OCI-LY1 (cell line): ENCODE measurements at regions not wholly inside any gene's neighbourhood (a gene's known extent, or its start where the extent isn't known, plus 50 kb on each side); places are given as distances from the start of the nearest gene placed in this dataset.

Experiments
- H2AFZ ChIP-seq: fragments of 200-600 bp; sonication (generic), shearing (Covaris generic); 2 replicates; pipeline ENCODE4 v1.6.0; 2014; ENCODE audit warnings: antibody characterized with exemption, mild to moderate bottlenecking, low read length
- H3F3A ChIP-seq: fragments of 200-600 bp; sonication (generic), shearing (Covaris generic); 2 replicates; pipeline ENCODE4 v1.6.0; 2014; ENCODE audit warnings: mild to moderate bottlenecking, antibody characterized with exemption, low read length, moderate library complexity; ENCODE audit not compliant: insufficient read depth
- H3K27ac ChIP-seq: fragments of 200-600 bp; sonication (generic); 2 replicates; pipeline ENCODE4 v1.5.1; 2014; ENCODE audit warnings: low read length, mixed run types, mild to moderate bottlenecking, low read depth; ENCODE audit not compliant: poor library complexity, severe bottlenecking
- H3K27me3 ChIP-seq: fragments of 200-600 bp; sonication (generic); 2 replicates; pipeline ENCODE4 v1.6.0; 2014; ENCODE audit warnings: antibody characterized with exemption, mild to moderate bottlenecking, low read length, moderate library complexity; ENCODE audit not compliant: insufficient read depth
- H3K36me3 ChIP-seq: fragments of 200-600 bp; sonication (generic); 2 replicates; pipeline ENCODE4 v1.6.1; 2014; ENCODE audit warnings: mild to moderate bottlenecking, antibody characterized with exemption, low read length, moderate library complexity, mixed read lengths; ENCODE audit not compliant: insufficient read depth
- H3K4me1 ChIP-seq: fragments of 200-600 bp; sonication (generic); 2 replicates; pipeline ENCODE4 v1.5.1; 2014; ENCODE audit warnings: mild to moderate bottlenecking, low read length, moderate library complexity; ENCODE audit not compliant: insufficient read depth, severe bottlenecking
- H3K4me2 ChIP-seq: fragments of 200-600 bp; sonication (generic), shearing (Covaris generic); 2 replicates; pipeline ENCODE4 v1.6.1; 2014; ENCODE audit warnings: low read length
- H3K4me3 ChIP-seq: fragments of 200-600 bp; sonication (generic); 2 replicates; pipeline ENCODE4 v1.5.1; 2014; ENCODE audit warnings: low read length, low read depth, mild to moderate bottlenecking, mixed read lengths; ENCODE audit not compliant: poor library complexity, severe bottlenecking
- H3K79me2 ChIP-seq: fragments of 200-600 bp; shearing (Covaris generic); 2 replicates; pipeline ENCODE4 v1.6.1; 2016; ENCODE audit warnings: mixed run types, low read length, mixed read lengths; ENCODE audit not compliant: insufficient read depth
- H3K9ac ChIP-seq: fragments of 200-600 bp; sonication (generic), shearing (Covaris generic); 2 replicates; pipeline ENCODE4 v1.6.1; 2014; ENCODE audit warnings: mild to moderate bottlenecking, low read length, mixed read lengths
- H3K9me2 ChIP-seq: fragments of 200-600 bp; sonication (generic), shearing (Covaris generic); 2 replicates; pipeline ENCODE4 v1.6.1; 2014; ENCODE audit warnings: low read depth, mild to moderate bottlenecking, low read length, mixed read lengths
- H3K9me3 ChIP-seq: fragments of 200-600 bp; shearing (Covaris generic); 2 replicates; pipeline ENCODE4 v1.6.1; 2014; ENCODE audit warnings: low read length, mixed read lengths
- H4K20me1 ChIP-seq: fragments of 200-600 bp; sonication (generic), shearing (Covaris generic); 2 replicates; pipeline ENCODE4 v1.6.0; 2016; ENCODE audit warnings: mild to moderate bottlenecking, low read length; ENCODE audit not compliant: insufficient read depth
- EZH2 ChIP-seq: fragments of 200-600 bp; sonication (generic), shearing (Covaris generic); IDR thresholded peaks from 2 replicates; pipeline ENCODE4 v1.8.0; 2017; ENCODE audit warnings: borderline replicate concordance, mixed run types, mild to moderate bottlenecking, antibody characterized with exemption, low read length, moderate library complexity, mixed read lengths
- TF ChIP-seq, protein P1 (sequence below): fragments of 200-600 bp; sonication (generic), shearing (Covaris generic); IDR thresholded peaks from 2 replicates; pipeline ENCODE4 v1.5.1; 2017; ENCODE audit warnings: mild to moderate bottlenecking, antibody characterized with exemption, low read length, moderate library complexity, mixed read lengths

DNA sequence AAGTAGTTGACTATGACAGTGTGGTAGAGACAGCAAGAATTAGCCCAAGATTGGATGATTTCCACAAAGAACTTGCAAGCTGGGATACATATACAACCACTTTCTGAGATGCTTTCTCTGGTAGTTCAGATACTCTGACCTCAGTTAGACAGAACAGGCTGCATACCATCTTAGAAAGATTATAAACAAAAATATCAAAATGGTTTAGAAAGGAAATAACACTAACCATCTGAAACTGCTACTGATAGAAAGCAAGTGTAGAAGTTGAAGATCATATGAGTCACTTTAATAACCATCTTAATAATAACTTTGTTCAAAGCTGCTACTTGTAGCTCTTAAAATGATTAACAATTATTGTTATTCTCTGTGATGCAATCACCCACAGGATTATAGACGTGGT, 255.4 kb upstream of the TTC29 start:
- Histone ChIP-seq H3K4me1 (no peaks in the 10 kb centered on the region), H3K9me2 (no peaks in the 10 kb centered on the region), H3F3A (no peaks in the 10 kb centered on the region), H3K9me3 (no peaks in the 10 kb centered on the region), H3K4me3 (no peak overlapping the region), H2AFZ (no peak overlapping the region), H3K27ac (no peak overlapping the region), H4K20me1 (no peaks in the 10 kb centered on the region), H3K4me2 (no peak overlapping the region), H3K36me3 (no peaks in the 10 kb centered on the region), H3K27me3 (no peaks in the 10 kb centered on the region), H3K9ac (no peak overlapping the region), H3K79me2 (no peaks in the 10 kb centered on the region)
- TF ChIP-seq EZH2 = no peak
- TF ChIP-seq, protein P1, sequence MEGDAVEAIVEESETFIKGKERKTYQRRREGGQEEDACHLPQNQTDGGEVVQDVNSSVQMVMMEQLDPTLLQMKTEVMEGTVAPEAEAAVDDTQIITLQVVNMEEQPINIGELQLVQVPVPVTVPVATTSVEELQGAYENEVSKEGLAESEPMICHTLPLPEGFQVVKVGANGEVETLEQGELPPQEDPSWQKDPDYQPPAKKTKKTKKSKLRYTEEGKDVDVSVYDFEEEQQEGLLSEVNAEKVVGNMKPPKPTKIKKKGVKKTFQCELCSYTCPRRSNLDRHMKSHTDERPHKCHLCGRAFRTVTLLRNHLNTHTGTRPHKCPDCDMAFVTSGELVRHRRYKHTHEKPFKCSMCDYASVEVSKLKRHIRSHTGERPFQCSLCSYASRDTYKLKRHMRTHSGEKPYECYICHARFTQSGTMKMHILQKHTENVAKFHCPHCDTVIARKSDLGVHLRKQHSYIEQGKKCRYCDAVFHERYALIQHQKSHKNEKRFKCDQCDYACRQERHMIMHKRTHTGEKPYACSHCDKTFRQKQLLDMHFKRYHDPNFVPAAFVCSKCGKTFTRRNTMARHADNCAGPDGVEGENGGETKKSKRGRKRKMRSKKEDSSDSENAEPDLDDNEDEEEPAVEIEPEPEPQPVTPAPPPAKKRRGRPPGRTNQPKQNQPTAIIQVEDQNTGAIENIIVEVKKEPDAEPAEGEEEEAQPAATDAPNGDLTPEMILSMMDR = no peak

DNA sequence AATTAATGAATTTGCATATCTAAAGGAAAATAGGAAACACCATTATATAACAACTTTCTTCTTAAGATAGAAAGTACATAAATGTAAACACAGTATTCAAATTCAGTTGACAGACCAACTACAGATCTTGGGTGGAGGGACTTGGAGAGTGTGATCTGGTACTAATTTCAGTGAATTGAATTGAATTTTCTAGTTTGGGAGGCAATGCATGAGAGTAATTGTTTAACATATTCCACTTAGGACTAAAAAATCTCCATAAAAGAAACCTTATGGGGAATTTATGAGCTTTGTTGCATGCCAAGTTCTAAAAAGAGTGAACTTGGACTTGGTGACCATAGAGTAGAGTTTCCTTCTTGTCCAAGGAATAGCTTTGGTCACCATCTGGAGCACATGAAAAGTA, 261.1 kb upstream of the TTC29 start:
- Histone ChIP-seq H3K27me3 (no peaks in the 10 kb centered on the region), H3K27ac (no peak overlapping the region), H3K36me3 (no peaks in the 10 kb centered on the region), H3K4me2 (no peak overlapping the region), H3K9me3 (no peaks in the 10 kb centered on the region), H3K9ac (no peak overlapping the region), H3K79me2 (no peaks in the 10 kb centered on the region), H2AFZ (no peak overlapping the region), H3K4me1 (no peaks in the 10 kb centered on the region), H3K4me3 (no peak overlapping the region), H3K9me2 (no peaks in the 10 kb centered on the region), H3F3A (no peaks in the 10 kb centered on the region), H4K20me1 (no peaks in the 10 kb centered on the region)
- no peak for TF ChIP-seq EZH2

DNA sequence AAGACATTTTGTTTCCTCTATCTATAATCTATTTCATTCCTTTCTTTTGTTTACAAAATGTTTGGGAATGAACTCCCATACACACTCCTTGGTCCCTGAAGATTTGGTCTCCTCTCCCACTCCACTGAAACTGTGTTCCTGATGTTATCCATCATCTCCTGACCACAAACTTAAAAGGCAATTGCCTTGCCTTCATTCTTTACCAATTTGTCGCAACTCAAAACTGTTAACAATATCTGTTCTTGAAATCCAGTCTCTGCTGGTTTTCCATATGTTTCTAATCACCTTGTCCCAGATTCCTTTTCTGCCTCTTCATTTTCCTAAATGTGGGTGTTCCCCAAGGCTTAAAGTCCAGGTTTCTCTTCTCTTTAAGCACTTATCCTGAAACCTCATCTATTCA, 262.2 kb upstream of the TTC29 start:
- no peaks in the 10 kb centered on the region for H3K79me2 ChIP-seq
- H2AFZ ChIP-seq = no peak overlapping the region
- no peak overlapping the region for H3K9ac ChIP-seq
- no peaks in the 10 kb centered on the region for H3K27me3 ChIP-seq
- H3K9me2 ChIP-seq = no peaks in the 10 kb centered on the region
- H3K36me3 ChIP-seq = no peaks in the 10 kb centered on the region
- TF ChIP-seq, protein P1 = no peak
- no peak for TF ChIP-seq EZH2
- H3K9me3 ChIP-seq = no peaks in the 10 kb centered on the region
- H3K4me2 ChIP-seq = no peak overlapping the region
- H3F3A ChIP-seq = no peaks in the 10 kb centered on the region
- no peaks in the 10 kb centered on the region for H4K20me1 ChIP-seq
- H3K27ac ChIP-seq = no peak overlapping the region
- no peaks in the 10 kb centered on the region for H3K4me1 ChIP-seq
- H3K4me3 ChIP-seq = no peak overlapping the region

DNA sequence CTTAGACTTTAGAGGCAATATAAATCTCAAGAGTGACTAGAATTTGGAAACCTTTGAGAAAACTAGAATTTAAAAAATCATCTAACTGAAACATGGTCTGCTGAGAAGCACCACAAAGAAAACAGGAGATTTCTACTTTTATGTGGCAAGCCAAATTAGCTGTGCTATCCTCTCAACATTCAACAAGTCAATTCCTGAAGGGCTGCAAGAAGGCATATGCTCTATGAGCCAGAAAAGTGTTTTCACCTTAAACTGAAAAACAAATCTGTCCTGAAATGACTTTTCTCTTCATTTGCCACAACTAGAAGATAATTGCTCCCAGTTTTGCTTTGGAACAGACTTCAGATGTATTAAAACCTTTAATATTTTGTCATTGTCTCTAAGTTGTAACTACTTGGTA, 263.2 kb upstream of the EDNRA start:
- Histone ChIP-seq H3K9me2 (no peaks in the 10 kb centered on the region), H3K4me1 (no peaks in the 10 kb centered on the region), H3K36me3 (no peaks in the 10 kb centered on the region), H4K20me1 (no peaks in the 10 kb centered on the region), H3K27ac (no peak overlapping the region), H3F3A (no peaks in the 10 kb centered on the region), H3K9me3 (no peaks in the 10 kb centered on the region), H3K9ac (no peak overlapping the region), H2AFZ (no peak overlapping the region), H3K4me2 (no peak overlapping the region), H3K4me3 (no peak overlapping the region), H3K27me3 (no peaks in the 10 kb centered on the region), H3K79me2 (no peaks in the 10 kb centered on the region)
- TF ChIP-seq, protein P1 = no peak
- TF ChIP-seq EZH2 = no peak
